Upper lobe of left lung (tissue), 4 donors: ENCODE measurements at regions not wholly inside any gene's neighbourhood (a gene's known extent, or its start where the extent isn't known, plus 50 kb on each side); places are given as distances from the start of the nearest gene placed in this dataset.

Experiments used
- EP300 ChIP-seq, 4 donors: sonication (generic); formaldehyde crosslinking; IDR thresholded peaks; one replicate each; pipeline ENCODE4 v1.5.1; 2017; ENCODE audit warnings: antibody characterized with exemption in 4 of 4, control low read depth in 2 of 4
- POLR2A ChIP-seq, 4 donors: fragments of 450-650 bp; IDR thresholded peaks; one replicate each; pipeline ENCODE4 v1.5.1; 2016 to 2017; ENCODE audit warnings: antibody characterized with exemption in 4 of 4, mild to moderate bottlenecking in 2 of 4
- POLR2AphosphoS5 ChIP-seq, 2 donors: sonication (generic); formaldehyde crosslinking; IDR thresholded peaks; one replicate each; pipeline ENCODE4 v1.5.1; 2017; ENCODE audit warnings: antibody characterized with exemption in 2 of 2
- TF ChIP-seq, protein P1 (sequence below), 6 experiments: fragments of 450-650 bp in 4 of 6; fragments of 200-600 bp in 2 of 6; sonication (generic) in 2 of 6; IDR thresholded peaks; one replicate each; pipeline ENCODE4 v1.5.1; 2016 to 2019; ENCODE audit warnings: antibody characterized with exemption in 6 of 6

- TF ChIP-seq, protein P1, sequence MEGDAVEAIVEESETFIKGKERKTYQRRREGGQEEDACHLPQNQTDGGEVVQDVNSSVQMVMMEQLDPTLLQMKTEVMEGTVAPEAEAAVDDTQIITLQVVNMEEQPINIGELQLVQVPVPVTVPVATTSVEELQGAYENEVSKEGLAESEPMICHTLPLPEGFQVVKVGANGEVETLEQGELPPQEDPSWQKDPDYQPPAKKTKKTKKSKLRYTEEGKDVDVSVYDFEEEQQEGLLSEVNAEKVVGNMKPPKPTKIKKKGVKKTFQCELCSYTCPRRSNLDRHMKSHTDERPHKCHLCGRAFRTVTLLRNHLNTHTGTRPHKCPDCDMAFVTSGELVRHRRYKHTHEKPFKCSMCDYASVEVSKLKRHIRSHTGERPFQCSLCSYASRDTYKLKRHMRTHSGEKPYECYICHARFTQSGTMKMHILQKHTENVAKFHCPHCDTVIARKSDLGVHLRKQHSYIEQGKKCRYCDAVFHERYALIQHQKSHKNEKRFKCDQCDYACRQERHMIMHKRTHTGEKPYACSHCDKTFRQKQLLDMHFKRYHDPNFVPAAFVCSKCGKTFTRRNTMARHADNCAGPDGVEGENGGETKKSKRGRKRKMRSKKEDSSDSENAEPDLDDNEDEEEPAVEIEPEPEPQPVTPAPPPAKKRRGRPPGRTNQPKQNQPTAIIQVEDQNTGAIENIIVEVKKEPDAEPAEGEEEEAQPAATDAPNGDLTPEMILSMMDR (IDR thresholded peaks at IDR 0.05): no peak
- TF ChIP-seq POLR2A (IDR thresholded peaks at IDR 0.05) (no peak), POLR2AphosphoS5 (IDR thresholded peaks at IDR 0.05) (no peak), EP300 (IDR thresholded peaks at IDR 0.05) (no peak)
Measured at GRCh38 chr12:93010461-93010860, 81.4 kb upstream of the EEA1 start.
